ENCODE measurements at regions not wholly inside any gene's neighbourhood (a gene's known extent, or its start where the extent isn't known, plus 50 kb on each side); places are given as distances from the start of the nearest gene placed in this dataset.

DNA sequence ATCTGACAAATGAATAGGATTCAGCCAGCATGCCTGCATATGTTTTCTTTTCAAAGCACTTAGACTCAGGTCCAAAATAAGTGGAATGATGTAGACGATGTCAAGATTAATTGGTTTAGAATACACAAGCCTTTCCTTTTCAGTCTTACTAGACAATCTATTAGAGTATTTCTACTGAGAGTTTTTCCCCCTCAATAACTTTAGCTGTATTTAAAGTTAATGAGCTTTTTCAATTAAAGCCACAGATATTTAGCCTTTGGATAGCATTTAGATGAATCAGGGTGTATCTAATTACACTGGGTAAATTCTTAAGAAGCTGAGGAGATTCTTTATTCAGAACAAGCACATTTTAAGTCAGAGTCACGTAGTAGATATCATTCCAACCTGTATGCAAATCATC is 198.7 kb upstream of the MPDZ start:
- Histone ChIP-seq H3K27me3 (ENCODE audit: control insufficient read depth, insufficient read depth, low read length, poor library complexity, severe bottlenecking) (no peaks in the 10 kb centered on the region), H3K9me3 (ENCODE audit: control insufficient read depth, low read length) (peaks cover 4% of the 10 kb centered on the region), H3K4me1 (ENCODE audit: control insufficient read depth, insufficient read depth, low read length) (no peaks in the 10 kb centered on the region), H3K36me3 (ENCODE audit: control insufficient read depth, insufficient read depth, low read length) (no peaks in the 10 kb centered on the region), H3K4me3 (ENCODE audit: low read length) (no peak overlapping the region), H3K9ac (ENCODE audit: extremely low read depth, low read length, poor library complexity, severe bottlenecking) (no peak overlapping the region), H3K27ac (ENCODE audit: low read depth, low read length) (no peak overlapping the region)
- TF ChIP-seq CTCF (conservative IDR thresholded peaks at IDR 0.05) = no peak
- no peaks in the 10 kb centered on the region for H3K36me3 Mint-ChIP-seq (ENCODE audit: low read depth)
- no peak for DNase-seq
- no peak overlapping the region for H3K4me3 Mint-ChIP-seq
- peaks cover 23% of the 10 kb centered on the region for H3K9me3 Mint-ChIP-seq
- 85% methylated on average over 2 of the region's 2 CpGs; no CpG with 5 or more reads in 1 of the 2 experiments for WGBS, 2 experiments (ENCODE audit: insufficient coverage in 1 of 2, insufficient read length in 1 of 2)
- no peak overlapping the region for H3K27ac Mint-ChIP-seq
- H3K4me1 Mint-ChIP-seq = peaks cover 5% of the 10 kb centered on the region
- H3K27me3 Mint-ChIP-seq (ENCODE audit: insufficient read depth) = no peaks in the 10 kb centered on the region

DNA sequence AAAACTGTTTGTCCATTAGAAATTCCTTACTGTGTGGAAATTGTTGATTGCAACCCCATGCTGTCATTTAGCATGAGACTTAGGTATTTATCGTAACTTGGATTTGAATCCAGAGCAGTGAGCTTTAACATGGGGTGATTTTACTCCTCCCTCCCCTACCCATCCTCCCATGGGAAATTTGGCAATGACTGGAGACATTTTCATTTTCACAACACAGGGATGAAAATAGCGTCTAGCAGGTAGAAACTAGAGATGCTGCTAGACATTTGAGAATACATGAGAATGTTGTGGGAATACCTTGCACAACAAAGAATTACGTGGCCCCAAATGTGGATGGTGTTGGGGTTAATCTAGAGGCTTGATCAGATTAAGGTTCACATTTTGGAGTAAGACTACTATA is 191.3 kb upstream of the MPDZ start:
- Mint-ChIP-seq H3K36me3 (ENCODE audit: low read depth) (no peaks in the 10 kb centered on the region), H3K9me3 (peaks cover 14% of the 10 kb centered on the region), H3K27me3 (ENCODE audit: insufficient read depth) (no peaks in the 10 kb centered on the region), H3K4me1 (peaks cover 5% of the 10 kb centered on the region), H3K27ac (no peak overlapping the region), H3K4me3 (no peak overlapping the region)
- WGBS, 2 experiments (ENCODE audit: insufficient coverage in 1 of 2, insufficient read length in 1 of 2) = 97 to 100% methylated on average over 1 to 3 of the region's 3 CpGs
- TF ChIP-seq CTCF (conservative IDR thresholded peaks at IDR 0.05) = no peak
- H3K9ac ChIP-seq (ENCODE audit: extremely low read depth, low read length, poor library complexity, severe bottlenecking) = no peak overlapping the region
- H3K27ac ChIP-seq (ENCODE audit: low read depth, low read length) = no peak overlapping the region
- H3K36me3 ChIP-seq (ENCODE audit: control insufficient read depth, insufficient read depth, low read length) = no peaks in the 10 kb centered on the region
- peaks cover 3% of the 10 kb centered on the region for H3K4me1 ChIP-seq (ENCODE audit: control insufficient read depth, insufficient read depth, low read length)
- no peak for DNase-seq
- no peak overlapping the region for H3K4me3 ChIP-seq (ENCODE audit: low read length)
- peaks cover 4% of the 10 kb centered on the region for H3K9me3 ChIP-seq (ENCODE audit: control insufficient read depth, low read length)
- H3K27me3 ChIP-seq (ENCODE audit: control insufficient read depth, insufficient read depth, low read length, poor library complexity, severe bottlenecking) = no peaks in the 10 kb centered on the region

DNA sequence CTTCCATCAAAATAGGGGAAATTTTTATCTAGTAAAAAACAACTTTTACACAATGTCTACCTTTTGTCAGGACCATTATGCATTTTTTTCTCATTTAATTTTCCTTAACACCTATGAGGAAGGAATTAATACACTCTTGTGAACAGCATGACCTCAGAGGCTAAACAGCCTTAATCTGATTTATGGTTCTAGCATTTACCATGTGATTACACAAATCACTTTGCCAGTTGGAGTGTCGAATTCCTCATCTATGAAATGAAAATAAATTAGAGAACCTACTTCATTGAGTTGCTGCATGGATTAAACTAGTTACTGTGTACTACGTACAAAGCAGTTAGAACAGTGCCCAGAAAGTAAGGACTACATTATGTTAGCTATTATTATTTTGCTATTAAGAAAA is 187.7 kb upstream of the MPDZ start:
- Histone ChIP-seq H3K27ac (ENCODE audit: low read depth, low read length) (no peak overlapping the region), H3K9ac (ENCODE audit: extremely low read depth, low read length, poor library complexity, severe bottlenecking) (no peak overlapping the region), H3K9me3 (ENCODE audit: control insufficient read depth, low read length) (no peaks in the 10 kb centered on the region), H3K27me3 (ENCODE audit: control insufficient read depth, insufficient read depth, low read length, poor library complexity, severe bottlenecking) (no peaks in the 10 kb centered on the region), H3K36me3 (ENCODE audit: control insufficient read depth, insufficient read depth, low read length) (no peaks in the 10 kb centered on the region), H3K4me1 (ENCODE audit: control insufficient read depth, insufficient read depth, low read length) (peaks cover 3% of the 10 kb centered on the region), H3K4me3 (ENCODE audit: low read length) (no peak overlapping the region)
- 45% methylated on average over 2 of the region's 2 CpGs; no CpG with 5 or more reads in 1 of the 2 experiments for WGBS, 2 experiments (ENCODE audit: insufficient coverage in 1 of 2, insufficient read length in 1 of 2)
- H3K27ac Mint-ChIP-seq = no peak overlapping the region
- no peaks in the 10 kb centered on the region for H3K9me3 Mint-ChIP-seq
- no peaks in the 10 kb centered on the region for H3K27me3 Mint-ChIP-seq (ENCODE audit: insufficient read depth)
- no peak for DNase-seq
- no peak for TF ChIP-seq CTCF (conservative IDR thresholded peaks at IDR 0.05)
- no peaks in the 10 kb centered on the region for H3K36me3 Mint-ChIP-seq (ENCODE audit: low read depth)
- H3K4me3 Mint-ChIP-seq = no peak overlapping the region
- H3K4me1 Mint-ChIP-seq = peaks cover 13% of the 10 kb centered on the region
